T-helper 2 cell treated with Interferon-gamma antibody and Interleukin-4, amounts not matched to agents 100 ng/mL and 5 ng/mL, for 36 hours (primary cell): ENCODE measurements at regions not wholly inside any gene's neighbourhood (a gene's known extent, or its start where the extent isn't known, plus 50 kb on each side); places are given as distances from the start of the nearest gene placed in this dataset.

ENCODE experiments used
- intact Hi-C: fragments of 100-400 bp; cut with micrococcal nuclease; formaldehyde crosslinking; loops from one replicate; pipeline ENCODE4 v1.15.1; 2023

GRCh38 chr2:34037886-34038285, 438.8 kb upstream of the FAM98A start:
- intact Hi-C loops = no loop called here

GRCh38 chr2:34037157-34037556, 438.1 kb upstream of the FAM98A start:
- intact Hi-C loops = no loop called here

GRCh38 chr2:34031097-34031496, 432.0 kb upstream of the FAM98A start:
- intact Hi-C loops = no loop called here

GRCh38 chr2:34030273-34030672, 431.2 kb upstream of the FAM98A start:
- intact Hi-C loops = no loop called here

- intact Hi-C loops = no loop called here
Measured at GRCh38 chr2:34029073-34029472, 430.0 kb upstream of the FAM98A start.

- intact Hi-C loops = no loop called here
Measured at GRCh38 chr2:34025196-34025595, 426.1 kb upstream of the FAM98A start.

- intact Hi-C loops = no loop called here
Measured at GRCh38 chr2:34012715-34013302, 413.7 kb upstream of the FAM98A start.

GRCh38 chr2:34011684-34012083, 412.6 kb upstream of the FAM98A start:
- intact Hi-C loops = no loop called here

GRCh38 chr2:34005901-34006300, 406.8 kb upstream of the FAM98A start:
- intact Hi-C loops = no loop called here

GRCh38 chr2:34004936-34005335, 405.8 kb upstream of the FAM98A start:
- intact Hi-C loops = no loop called here

GRCh38 chr2:34003795-34004194, 404.7 kb upstream of the FAM98A start:
- intact Hi-C loops = no loop called here

GRCh38 chr2:34001557-34001956, 402.5 kb upstream of the FAM98A start:
- intact Hi-C loops = no loop called here

GRCh38 chr2:33984131-33984530, 385.0 kb upstream of the FAM98A start:
- intact Hi-C loops = no loop called here

- intact Hi-C loops = no loop called here
Measured at GRCh38 chr2:33978471-33978870, 379.4 kb upstream of the FAM98A start.

- intact Hi-C loops = no loop called here
Measured at GRCh38 chr2:33975498-33975897, 376.4 kb upstream of the FAM98A start.

- intact Hi-C loops = no loop called here
Measured at GRCh38 chr2:33967103-33967502, 368.0 kb upstream of the FAM98A start.

GRCh38 chr2:33958591-33958990, 359.5 kb upstream of the FAM98A start:
- intact Hi-C loops = no loop called here

- intact Hi-C loops = no loop called here
Measured at GRCh38 chr2:33949371-33949770, 350.3 kb upstream of the FAM98A start.

GRCh38 chr2:33946193-33946592, 347.1 kb upstream of the FAM98A start:
- intact Hi-C loops = no loop called here

GRCh38 chr2:33933203-33933602, 334.1 kb upstream of the FAM98A start:
- intact Hi-C loops = no loop called here

- intact Hi-C loops = no loop called here
Measured at GRCh38 chr2:33931164-33931563, 332.1 kb upstream of the FAM98A start.

GRCh38 chr2:33929467-33929866, 330.4 kb upstream of the FAM98A start:
- intact Hi-C loops = no loop called here

- intact Hi-C loops = no loop called here
Measured at GRCh38 chr2:33927756-33928155, 328.7 kb upstream of the FAM98A start.

- intact Hi-C loops = no loop called here
Measured at GRCh38 chr2:33925311-33925710, 326.2 kb upstream of the FAM98A start.
